IMR-90 (cell line): ENCODE measurements at regions not wholly inside any gene's neighbourhood (a gene's known extent, or its start where the extent isn't known, plus 50 kb on each side); places are given as distances from the start of the nearest gene placed in this dataset.

ENCODE experiments used
- ATAC-seq: fragments of 200-7000 bp; cut with Tn5 transposase; 2 replicates; pipeline ENCODE4 v1.9.1; 2020; ENCODE audit warnings: low read depth, mild to moderate bottlenecking, moderate library complexity
- BruUV-seq: library from RNA; stranded (reverse); fragments of 400-500 nt; replicated peaks from 2 replicates; lab custom pipeline; 2021; lab: Mats Ljungman, UMichigan
- CTCF ChIA-PET: fragments of 300-600 bp; formaldehyde crosslinking; extraction: SDS; loops from one replicate; lab custom pipeline; 2021; ENCODE audit warnings: antibody characterized with exemption; lab: Yijun Ruan, JAX
- POLR2A ChIA-PET: fragments of 300-600 bp; sonication (Branson Sonifier 250); formaldehyde crosslinking; loops from one replicate; lab custom pipeline; 2022; ENCODE audit warnings: antibody characterized with exemption; ENCODE audit not compliant: unreplicated experiment; lab: Charles Lee
- DNase-seq: peaks from one replicate; pipeline ENCODE4 v3.0.0; 2013
- H2AFZ ChIP-seq: replicated peaks from 2 replicates; pipeline ENCODE3; 2013; ENCODE audit warnings: low read length, mild to moderate bottlenecking; ENCODE audit not compliant: poor library complexity
- H2AK5ac ChIP-seq: 2 replicates; pipeline ENCODE4 v1.6.1; 2013; ENCODE audit warnings: low read depth, low read length, inconsistent platforms
- H2AK9ac ChIP-seq: replicated peaks from 2 replicates; pipeline ENCODE3; 2013; ENCODE audit warnings: mild to moderate bottlenecking, low read depth, low read length, moderate library complexity; ENCODE audit not compliant: poor library complexity
- H2BK120ac ChIP-seq: 2 replicates; pipeline ENCODE4 v1.6.1; 2013; ENCODE audit warnings: low read depth, low read length, inconsistent platforms
- H2BK15ac ChIP-seq: 3 replicates; pipeline ENCODE4 v1.6.1; 2013; ENCODE audit warnings: low read depth, low read length, inconsistent platforms
- H2BK20ac ChIP-seq: 2 replicates; pipeline ENCODE4 v1.6.1; 2013; ENCODE audit warnings: low read depth, mild to moderate bottlenecking, inconsistent platforms, low read length, moderate library complexity
- H2BK5ac ChIP-seq: 2 replicates; pipeline ENCODE4 v1.6.1; 2013; ENCODE audit warnings: mild to moderate bottlenecking, low read depth, low read length, inconsistent platforms; ENCODE audit not compliant: poor library complexity, severe bottlenecking
- H3K14ac ChIP-seq: replicated peaks from 2 replicates; pipeline ENCODE4 v1.6.1; 2013; ENCODE audit warnings: low read depth, low read length, inconsistent platforms
- H3K18ac ChIP-seq: 2 replicates; pipeline ENCODE4 v1.6.1; 2013; ENCODE audit warnings: low read depth, low read length, control low read depth
- H3K23ac ChIP-seq: 2 replicates; pipeline ENCODE4 v1.6.1; 2013; ENCODE audit warnings: low read depth, low read length, inconsistent platforms
- H3K27ac ChIP-seq: 2 replicates; pipeline ENCODE4 v1.5.1; 2013; ENCODE audit warnings: mild to moderate bottlenecking, control low read depth, low read length; ENCODE audit not compliant: insufficient read depth
- H3K27me3 ChIP-seq: 2 replicates; pipeline ENCODE4 v1.6.1; 2013; ENCODE audit warnings: low read length; ENCODE audit not compliant: control insufficient read depth, insufficient read depth
- H3K36me3 ChIP-seq: 2 replicates; pipeline ENCODE4 v1.6.1; 2013; ENCODE audit warnings: low read length, mixed read lengths; ENCODE audit not compliant: control insufficient read depth, insufficient read depth
- H3K4ac ChIP-seq: 2 replicates; pipeline ENCODE4 v1.6.1; 2013; ENCODE audit warnings: low read depth, low read length, inconsistent platforms
- H3K4me1 ChIP-seq: 2 replicates; pipeline ENCODE4 v1.6.1; 2013; ENCODE audit warnings: low read length, mixed read lengths; ENCODE audit not compliant: control insufficient read depth, insufficient read depth
- H3K4me2 ChIP-seq: 2 replicates; pipeline ENCODE4 v1.6.1; 2013; ENCODE audit warnings: low read depth, mild to moderate bottlenecking, control low read depth, low read length, moderate library complexity
- H3K4me3 ChIP-seq: 2 replicates; pipeline ENCODE4 v1.5.1; 2013; ENCODE audit warnings: low read depth, mild to moderate bottlenecking, control low read depth, low read length, moderate library complexity; ENCODE audit not compliant: insufficient read depth
- H3K56ac ChIP-seq: 2 replicates; pipeline ENCODE4 v1.6.1; 2013; ENCODE audit warnings: low read length, inconsistent platforms; ENCODE audit not compliant: insufficient read depth; ENCODE audit errors: extremely low read depth
- H3K79me1 ChIP-seq, 2 experiments: 2 replicates each; pipeline ENCODE4 v1.6.1; 2013; ENCODE audit warnings: low read length in 2 of 2, inconsistent platforms in 1 of 2, low read depth in 1 of 2
- H3K9ac ChIP-seq: 2 replicates; pipeline ENCODE4 v1.6.1; 2013; ENCODE audit warnings: low read depth, low read length, control low read depth
- H3K9me1 ChIP-seq: 2 replicates; pipeline ENCODE4 v1.6.1; 2013; ENCODE audit warnings: low read length, inconsistent platforms; ENCODE audit not compliant: insufficient read depth
- H3K9me3 ChIP-seq: 2 replicates; pipeline ENCODE4 v1.6.1; 2013; ENCODE audit warnings: low read length; ENCODE audit not compliant: control insufficient read depth, insufficient read depth
- H4K20me1 ChIP-seq: 2 replicates; pipeline ENCODE4 v1.6.1; 2013; ENCODE audit warnings: low read length, inconsistent platforms; ENCODE audit not compliant: insufficient read depth
- H4K5ac ChIP-seq: 2 replicates; pipeline ENCODE4 v1.6.1; 2013; ENCODE audit warnings: mild to moderate bottlenecking, low read depth, low read length, control low read depth
- H4K8ac ChIP-seq, 2 experiments: 2 replicates each; pipeline ENCODE4 v1.6.1; 2013; ENCODE audit warnings: low read depth in 2 of 2, low read length in 2 of 2, control low read depth in 1 of 2, inconsistent platforms in 1 of 2
- H4K91ac ChIP-seq: 2 replicates; pipeline ENCODE4 v1.6.1; 2013; ENCODE audit warnings: low read depth, low read length, inconsistent platforms; ENCODE audit not compliant: insufficient read depth
- BHLHE40 ChIP-seq: fragments of 150-350 bp; IDR thresholded peaks from 2 replicates; pipeline ENCODE4 v1.6.1; 2016; ENCODE audit warnings: mild to moderate bottlenecking, low read depth, low read length
- CEBPB ChIP-seq: IDR thresholded peaks from 2 replicates; pipeline ENCODE4 v1.6.1; 2012; ENCODE audit warnings: low read depth, low read length, improper control_type of control experiment
- CHD1 ChIP-seq: IDR thresholded peaks from 2 replicates; pipeline ENCODE4 v1.6.1; 2012; ENCODE audit warnings: low read depth, low read length, improper control_type of control experiment
- CTCF ChIP-seq: conservative IDR thresholded peaks from 2 replicates; pipeline ENCODE4 v1.5.1; 2012; ENCODE audit warnings: mild to moderate bottlenecking, low read depth, low read length, improper control_type of control experiment
- ELK1 ChIP-seq: fragments of 150-350 bp; IDR thresholded peaks from 2 replicates; pipeline ENCODE4 v1.6.1; 2016; ENCODE audit warnings: low read depth, mild to moderate bottlenecking, low read length, moderate library complexity, borderline replicate concordance
- FOS ChIP-seq: fragments of 150-350 bp; IDR thresholded peaks from 2 replicates; pipeline ENCODE4 v1.6.1; 2016; ENCODE audit warnings: low read depth, low read length
- MXI1 ChIP-seq: IDR thresholded peaks from 2 replicates; pipeline ENCODE4 v1.6.1; 2012; ENCODE audit warnings: low read depth, mild to moderate bottlenecking, low read length, moderate library complexity, borderline replicate concordance
- NFE2L2 ChIP-seq: fragments of 150-350 bp; IDR thresholded peaks from 2 replicates; pipeline ENCODE4 v1.6.1; 2016; ENCODE audit warnings: low read depth, mild to moderate bottlenecking, low read length
- POLR2A ChIP-seq: IDR thresholded peaks from 2 replicates; pipeline ENCODE4 v1.6.1; 2012; ENCODE audit warnings: mild to moderate bottlenecking, low read depth, low read length
- RAD21 ChIP-seq: IDR thresholded peaks from 2 replicates; pipeline ENCODE4 v1.6.1; 2012; ENCODE audit warnings: low read length, improper control_type of control experiment
- RFX5 ChIP-seq: IDR thresholded peaks from 2 replicates; pipeline ENCODE4 v1.8.0; 2012; ENCODE audit warnings: low read depth, mild to moderate bottlenecking, low read length, moderate library complexity
- SMC3 ChIP-seq: fragments of 150-350 bp; IDR thresholded peaks from 2 replicates; pipeline ENCODE4 v1.6.1; 2016; ENCODE audit warnings: low read depth, mild to moderate bottlenecking, antibody characterized with exemption, low read length, moderate library complexity
- USF2 ChIP-seq: fragments of 150-350 bp; IDR thresholded peaks from 2 replicates; pipeline ENCODE4 v1.6.1; 2017; ENCODE audit warnings: mild to moderate bottlenecking, antibody characterized with exemption, low read length, low read depth
- WGBS, 2 experiments: methylation state at CpG; one replicate each; pipeline versions ENCODE4 v1.1.5 to v1.1.7; 2013; ENCODE audit warnings: missing lambda C conversion rate in 2 of 2; ENCODE audit not compliant: insufficient read length in 1 of 2; ENCODE audit errors: extremely low coverage in 2 of 2; 5-methylcytosine and 5-hydroxymethylcytosine counted together
- dilution Hi-C: fragments of 300-500 bp; cut with HindIII; formaldehyde crosslinking; loops from one replicate; pipeline ENCODE4 v1.14.3; 2018; ENCODE audit warnings: low sequenced_read_pairs; ENCODE audit not compliant: unreplicated experiment
- in situ Hi-C: fragments of 300-500 bp; cut with MboI; formaldehyde crosslinking; loops from 3 replicates; pipeline ENCODE4 v1.14.3; 2019; ENCODE audit warnings: low sequenced_read_pairs, inconsistent platforms, mixed read lengths
- intact Hi-C: fragments of 100-400 bp; cut with micrococcal nuclease; formaldehyde crosslinking; loops from 2 replicates; pipeline ENCODE4 v1.10.0; 2022

- H4K8ac ChIP-seq: no peak overlapping the region
- H3K9me3 ChIP-seq: no peaks in the 10 kb centered on the region
- no peak overlapping the region for H2BK5ac ChIP-seq
- TF ChIP-seq NFE2L2 (no peak), POLR2A (no peak), CHD1 (no peak), RFX5 (no peak), RAD21 (no peak), SMC3 (no peak), CTCF (no peak), USF2 (no peak), CEBPB (no peak), ELK1 (no peak), MXI1 (no peak), FOS (no peak), BHLHE40 (no peak)
- no peaks in the 10 kb centered on the region for H3K4me1 ChIP-seq
- no CpG with 5 or more reads among the region's 4 CpGs for WGBS, 2 experiments
- no peak overlapping the region for H2AK9ac ChIP-seq
- no TSS peak for BruUV-seq
- no peak overlapping the region for H2AFZ ChIP-seq
- no peak overlapping the region for H4K91ac ChIP-seq
- dilution Hi-C loops (no loop called here), in situ Hi-C loops (no loop called here), intact Hi-C loops (no loop called here)
- no peak for ATAC-seq
- H3K9ac ChIP-seq: no peak overlapping the region
- H3K27ac ChIP-seq: no peak overlapping the region
- no peaks in the 10 kb centered on the region for H4K20me1 ChIP-seq
- ChIA-PET POLR2A (no interaction called here), CTCF (no interaction called here)
- H2AK5ac ChIP-seq: no peak overlapping the region
- no peak overlapping the region for H4K5ac ChIP-seq
- no peaks in the 10 kb centered on the region for H3K36me3 ChIP-seq
- no peak overlapping the region for H3K23ac ChIP-seq
- no peaks in the 10 kb centered on the region for H3K9me1 ChIP-seq
- H2BK120ac ChIP-seq: no peak overlapping the region
- DNase-seq: no peak
- no peak overlapping the region for H3K18ac ChIP-seq
- no peak overlapping the region for H3K56ac ChIP-seq
- no peak overlapping the region for H2BK15ac ChIP-seq
- H2BK20ac ChIP-seq: no peak overlapping the region
- no peak overlapping the region for H3K4ac ChIP-seq
- no peaks in the 10 kb centered on the region for H3K27me3 ChIP-seq
- H3K4me3 ChIP-seq: no peak overlapping the region
- no peak overlapping the region for H3K4me2 ChIP-seq
- no peaks in the 10 kb centered on the region for H3K79me1 ChIP-seq
- no peak overlapping the region for H3K14ac ChIP-seq
Observed at GRCh38 chr16:60304066-60304465, 1570.0 kb upstream of the GOT2 start.
